Peyer's patch (tissue), 4 donors: ENCODE measurements at regions not wholly inside any gene's neighbourhood (a gene's known extent, or its start where the extent isn't known, plus 50 kb on each side); places are given as distances from the start of the nearest gene placed in this dataset.
"Not testable (repeated sequence)": the region's sequence is repeated elsewhere in the genome, so short reads cannot be mapped to it uniquely, and the experiment has no call there.

ENCODE experiments used
- DNase-seq, 3 donors: peaks; one replicate each; pipeline ENCODE4 v3.0.0-alpha.2; 2017 to 2019
- H3K27ac ChIP-seq, 4 donors: fragments of 200-600 bp; sonication (generic); one replicate each; pipeline ENCODE4 v1.5.1; 2016 to 2019
- H3K27me3 ChIP-seq, 2 donors: fragments of 200-600 bp; sonication (generic); one replicate each; pipeline ENCODE4 v1.5.1; 2019
- H3K36me3 ChIP-seq, 3 donors: fragments of 200-600 bp; sonication (generic); one replicate each; pipeline ENCODE4 v1.5.1; 2016 to 2019
- H3K4me1 ChIP-seq, 4 donors: fragments of 200-600 bp; sonication (generic); one replicate each; pipeline ENCODE4 v1.5.1; 2016 to 2019
- H3K4me3 ChIP-seq, 4 donors: fragments of 200-600 bp; sonication (generic); 1 replicate in 3 of 4; 2 replicates in 1 of 4; pipeline ENCODE4 v1.5.1; 2016 to 2019; ENCODE audit warnings: mild to moderate bottlenecking in 1 of 4
- H3K9me3 ChIP-seq, 4 donors: fragments of 200-600 bp; sonication (generic); one replicate each; pipeline ENCODE4 v1.5.1; 2016 to 2019; ENCODE audit warnings: mild to moderate bottlenecking in 1 of 4
- POLR2A ChIP-seq, 2 donors: fragments of 450-650 bp; IDR thresholded peaks; one replicate each; pipeline ENCODE4 v1.5.1; 2017; ENCODE audit warnings: antibody characterized with exemption in 2 of 2, mild to moderate bottlenecking in 2 of 2, moderate library complexity in 2 of 2
- TF ChIP-seq, protein P1 (sequence below), 6 experiments: fragments of 450-650 bp in 4 of 6; fragments of 200-600 bp in 2 of 6; sonication (generic) in 1 of 6; IDR thresholded peaks; one replicate each; pipeline ENCODE4 v1.5.1; 2017 to 2019; ENCODE audit warnings: antibody characterized with exemption in 6 of 6, mild to moderate bottlenecking in 3 of 6, moderate library complexity in 1 of 6

DNA sequence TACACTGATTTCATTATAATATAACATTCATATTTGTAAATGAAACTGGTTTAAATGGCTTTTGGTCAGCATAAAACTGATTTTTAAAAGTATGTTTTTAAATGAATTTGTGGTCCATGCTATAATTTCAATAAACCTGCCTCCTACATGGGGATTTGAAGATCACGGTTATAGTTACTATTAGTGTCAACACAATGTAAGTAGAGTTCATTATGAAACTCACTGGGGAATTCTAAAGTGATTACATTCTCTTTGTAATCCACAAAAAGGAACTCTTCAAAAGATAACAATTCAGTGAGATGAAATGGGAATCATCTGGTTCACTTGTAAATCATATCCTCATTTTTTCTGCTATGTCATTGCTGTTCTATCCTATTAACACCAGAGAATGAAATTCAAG, 204.5 kb upstream of the G2E3 start:
- H3K9me3 ChIP-seq = no peaks in the 10 kb centered on the region
- H3K4me1 ChIP-seq = no peaks in the 10 kb centered on the region
- DNase-seq = no peak
- no peak overlapping the region for H3K4me3 ChIP-seq
- TF ChIP-seq POLR2A (IDR thresholded peaks at IDR 0.05) = no peak
- TF ChIP-seq, protein P1, sequence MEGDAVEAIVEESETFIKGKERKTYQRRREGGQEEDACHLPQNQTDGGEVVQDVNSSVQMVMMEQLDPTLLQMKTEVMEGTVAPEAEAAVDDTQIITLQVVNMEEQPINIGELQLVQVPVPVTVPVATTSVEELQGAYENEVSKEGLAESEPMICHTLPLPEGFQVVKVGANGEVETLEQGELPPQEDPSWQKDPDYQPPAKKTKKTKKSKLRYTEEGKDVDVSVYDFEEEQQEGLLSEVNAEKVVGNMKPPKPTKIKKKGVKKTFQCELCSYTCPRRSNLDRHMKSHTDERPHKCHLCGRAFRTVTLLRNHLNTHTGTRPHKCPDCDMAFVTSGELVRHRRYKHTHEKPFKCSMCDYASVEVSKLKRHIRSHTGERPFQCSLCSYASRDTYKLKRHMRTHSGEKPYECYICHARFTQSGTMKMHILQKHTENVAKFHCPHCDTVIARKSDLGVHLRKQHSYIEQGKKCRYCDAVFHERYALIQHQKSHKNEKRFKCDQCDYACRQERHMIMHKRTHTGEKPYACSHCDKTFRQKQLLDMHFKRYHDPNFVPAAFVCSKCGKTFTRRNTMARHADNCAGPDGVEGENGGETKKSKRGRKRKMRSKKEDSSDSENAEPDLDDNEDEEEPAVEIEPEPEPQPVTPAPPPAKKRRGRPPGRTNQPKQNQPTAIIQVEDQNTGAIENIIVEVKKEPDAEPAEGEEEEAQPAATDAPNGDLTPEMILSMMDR (IDR thresholded peaks at IDR 0.05) = no peak
- H3K27ac ChIP-seq = no peak overlapping the region
- no peaks in the 10 kb centered on the region for H3K36me3 ChIP-seq
- no peaks in the 10 kb centered on the region for H3K27me3 ChIP-seq

DNA sequence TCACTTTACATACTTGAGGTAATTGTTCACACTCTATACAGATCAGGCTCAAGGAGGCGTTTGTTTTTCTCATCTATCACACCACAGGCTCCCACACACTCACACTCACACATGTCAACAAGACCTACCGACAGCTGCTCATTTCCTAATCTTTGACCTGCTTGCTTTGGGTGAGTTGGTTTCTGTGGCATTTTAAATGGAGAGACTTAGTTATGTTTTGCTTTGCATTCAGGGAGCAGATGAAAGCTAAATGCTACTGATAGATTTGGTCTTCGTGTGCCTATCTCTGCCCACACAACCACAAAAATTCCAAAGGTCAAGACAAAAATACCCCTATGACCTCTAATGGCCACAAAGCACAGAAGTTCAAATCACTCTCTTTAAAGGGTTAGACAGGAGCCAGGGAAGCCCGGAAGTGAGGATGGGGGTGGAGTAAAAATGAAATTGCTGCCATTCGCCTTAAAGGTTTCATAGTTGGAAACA, 203.5 kb upstream of the G2E3 start:
- Histone ChIP-seq H3K27me3 (no peaks in the 10 kb centered on the region), H3K36me3 (no peaks in the 10 kb centered on the region), H3K4me3 (no peak overlapping the region), H3K4me1 (no peaks in the 10 kb centered on the region), H3K27ac (no peak overlapping the region), H3K9me3 (no peaks in the 10 kb centered on the region)
- no peak for TF ChIP-seq POLR2A (IDR thresholded peaks at IDR 0.05)
- TF ChIP-seq, protein P1 (IDR thresholded peaks at IDR 0.05) = no peak
- DNase-seq = no peak

DNA sequence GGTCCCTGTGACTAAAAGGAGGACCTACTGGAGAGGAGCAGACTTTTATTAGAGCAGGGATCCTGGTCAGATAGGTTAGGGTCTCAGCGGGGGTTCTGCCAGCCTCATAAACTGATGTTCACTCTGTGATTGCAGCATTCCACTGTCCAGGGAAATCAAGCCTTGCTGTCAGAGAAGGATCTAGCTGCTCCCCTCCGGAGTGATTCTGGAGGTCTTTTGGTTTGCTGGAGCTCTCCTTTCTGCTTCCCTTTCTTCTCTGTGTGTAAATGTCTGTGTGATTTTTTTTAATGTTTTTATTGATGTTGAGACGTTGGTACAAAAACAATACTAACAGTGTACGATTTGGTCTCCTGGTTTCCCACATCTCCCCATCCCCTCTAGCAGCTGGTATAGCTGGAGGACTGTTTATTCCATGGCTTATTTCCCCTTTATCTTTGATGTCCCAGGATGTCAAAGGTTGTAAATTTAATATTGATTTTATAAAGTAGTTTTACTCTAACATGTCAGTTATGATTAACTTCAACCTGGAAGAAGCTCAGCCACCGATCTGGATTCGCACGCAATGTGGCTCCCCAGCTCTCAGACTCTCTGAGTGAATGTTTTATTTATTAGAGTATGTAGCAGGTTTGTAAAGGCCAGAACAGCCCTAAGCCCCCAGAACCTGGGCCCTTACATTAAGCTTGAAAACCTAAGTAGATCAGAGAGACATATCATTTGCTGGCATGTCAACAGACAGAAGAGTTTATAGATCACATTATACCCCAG, 202.3 kb upstream of the G2E3 start:
- Histone ChIP-seq H3K27me3 (no peaks in the 10 kb centered on the region), H3K27ac (no peak overlapping the region), H3K4me1 (no peaks in the 10 kb centered on the region), H3K9me3 (no peaks in the 10 kb centered on the region), H3K36me3 (no peaks in the 10 kb centered on the region), H3K4me3 (no peak overlapping the region)
- no peak for DNase-seq
- TF ChIP-seq, protein P1 (IDR thresholded peaks at IDR 0.05) = no peak
- no peak for TF ChIP-seq POLR2A (IDR thresholded peaks at IDR 0.05)

DNA sequence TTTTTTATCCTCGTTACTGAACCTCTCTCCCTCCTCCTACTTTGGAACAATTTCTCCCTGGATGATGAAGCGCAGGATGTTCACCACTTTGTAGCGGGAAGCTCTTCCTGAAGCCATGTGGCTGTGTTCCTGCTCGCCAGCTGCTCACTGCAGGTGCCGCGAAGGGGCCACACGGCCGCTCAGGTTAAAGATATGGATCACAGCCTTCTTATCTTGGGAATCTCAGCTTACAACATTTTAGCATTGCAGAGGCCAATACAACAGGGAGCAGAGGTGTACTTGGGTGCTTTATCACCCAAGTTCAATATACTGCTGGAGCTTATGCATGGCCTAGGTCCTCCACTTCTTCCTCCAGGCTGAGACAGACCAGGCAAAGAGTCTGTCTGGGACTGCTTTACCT, 201.2 kb upstream of the G2E3 start:
- DNase-seq = no peak
- H3K4me3 ChIP-seq = no peak overlapping the region
- no peaks in the 10 kb centered on the region for H3K4me1 ChIP-seq
- H3K36me3 ChIP-seq = no peaks in the 10 kb centered on the region
- TF ChIP-seq POLR2A (IDR thresholded peaks at IDR 0.05) = no peak
- TF ChIP-seq, protein P1 (IDR thresholded peaks at IDR 0.05) = no peak
- H3K27me3 ChIP-seq = no peaks in the 10 kb centered on the region
- H3K9me3 ChIP-seq = no peaks in the 10 kb centered on the region
- H3K27ac ChIP-seq = no peak overlapping the region

DNA sequence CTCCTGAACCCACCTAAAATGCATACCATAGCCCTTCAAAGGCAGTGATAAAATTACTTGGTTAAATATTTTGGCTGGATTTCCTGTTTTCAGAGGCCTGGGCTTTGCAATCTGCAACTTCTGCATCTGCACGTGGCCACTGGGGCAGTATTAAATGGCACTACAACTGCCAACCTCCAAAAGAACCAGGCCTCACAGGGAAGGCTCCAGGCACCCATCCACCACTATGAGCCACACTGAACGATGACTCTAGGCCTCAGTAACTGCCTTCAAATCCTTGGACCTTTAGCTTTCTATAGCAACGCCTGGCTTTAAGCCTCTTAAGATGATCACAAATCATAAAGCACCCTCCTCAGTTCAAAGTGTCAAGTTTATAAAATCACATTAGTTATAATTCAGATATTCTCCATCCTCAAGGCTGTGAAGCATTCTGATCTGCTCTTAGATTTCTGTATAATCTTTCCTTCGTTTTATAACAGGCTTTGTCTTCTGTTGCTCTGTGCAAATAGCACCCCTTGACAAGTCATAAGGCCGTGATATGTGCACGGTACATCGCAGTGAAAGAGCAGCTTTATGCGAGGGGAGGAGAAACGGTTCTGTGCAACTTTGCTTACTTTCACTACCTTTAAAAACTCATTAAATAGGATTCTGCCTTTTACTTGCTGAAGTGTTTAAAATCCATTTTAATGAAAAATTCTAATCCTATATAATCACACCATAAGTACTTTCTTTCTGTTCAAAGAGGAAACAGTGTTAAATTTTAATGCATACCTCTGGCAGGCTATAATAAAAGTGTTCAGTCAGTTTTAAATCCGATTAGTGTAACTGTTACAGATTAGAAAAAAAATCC, 196.4 kb upstream of the G2E3 start:
- no peak for TF ChIP-seq POLR2A (IDR thresholded peaks at IDR 0.05)
- TF ChIP-seq, protein P1 (IDR thresholded peaks at IDR 0.05) = no peak
- Histone ChIP-seq H3K27ac (no peak overlapping the region), H3K4me1 (no peaks in the 10 kb centered on the region), H3K36me3 (no peaks in the 10 kb centered on the region), H3K9me3 (no peaks in the 10 kb centered on the region), H3K27me3 (no peaks in the 10 kb centered on the region), H3K4me3 (no peak overlapping the region)
- no peak for DNase-seq

DNA sequence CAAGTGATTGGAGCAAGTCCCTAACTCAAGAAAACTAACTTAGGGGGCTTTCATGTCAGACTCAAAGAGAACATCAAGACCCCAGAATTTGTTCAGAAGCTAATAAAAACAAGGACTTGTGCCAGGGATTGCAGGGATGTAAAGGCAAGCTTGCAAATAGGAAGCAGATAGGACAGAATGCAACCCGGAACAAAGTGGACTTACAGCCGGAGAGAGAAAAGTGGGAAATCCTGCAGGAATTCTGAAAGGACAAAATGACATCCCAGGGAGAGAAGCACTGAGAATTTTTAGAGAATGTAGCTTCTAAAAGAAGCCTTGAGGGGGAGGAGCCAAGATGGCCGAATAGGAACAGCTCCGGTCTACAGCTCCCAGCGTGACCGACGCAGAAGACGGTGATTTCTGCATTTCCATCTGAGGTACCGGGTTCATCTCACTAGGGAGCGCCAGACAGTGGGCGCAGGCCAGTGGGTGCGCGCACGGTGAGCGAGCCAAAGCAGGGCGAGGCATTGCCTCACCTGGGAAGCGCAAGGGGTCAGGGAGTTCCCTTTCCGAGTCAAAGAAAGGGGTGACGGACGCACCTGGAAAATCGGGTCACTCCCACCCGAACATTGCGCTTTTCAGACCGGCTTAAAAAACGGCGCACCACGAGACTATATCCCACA, 195.6 kb upstream of the G2E3 start:
- H3K4me3 ChIP-seq, DNase-seq, H3K27me3 ChIP-seq, H3K36me3 ChIP-seq, H3K27ac ChIP-seq, H3K4me1 ChIP-seq, H3K9me3 ChIP-seq: not testable (repeated sequence)
